Jurkat, Clone E6-1 (cell line): ENCODE measurements at regions not wholly inside any gene's neighbourhood (a gene's known extent, or its start where the extent isn't known, plus 50 kb on each side); places are given as distances from the start of the nearest gene placed in this dataset.
"Not testable (repeated sequence)": the region's sequence is repeated elsewhere in the genome, so short reads cannot be mapped to it uniquely, and the experiment has no call there.

ENCODE experiments used
- DNase-seq: peaks from one replicate; pipeline ENCODE4 v3.0.0-alpha.2; 2011; ENCODE audit warnings: low read depth, low spot score
- H3K4me3 ChIP-seq: 2 replicates; pipeline ENCODE4 v1.5.1; 2011; ENCODE audit warnings: mild to moderate bottlenecking, low read length, control low read depth, moderate library complexity

DNA sequence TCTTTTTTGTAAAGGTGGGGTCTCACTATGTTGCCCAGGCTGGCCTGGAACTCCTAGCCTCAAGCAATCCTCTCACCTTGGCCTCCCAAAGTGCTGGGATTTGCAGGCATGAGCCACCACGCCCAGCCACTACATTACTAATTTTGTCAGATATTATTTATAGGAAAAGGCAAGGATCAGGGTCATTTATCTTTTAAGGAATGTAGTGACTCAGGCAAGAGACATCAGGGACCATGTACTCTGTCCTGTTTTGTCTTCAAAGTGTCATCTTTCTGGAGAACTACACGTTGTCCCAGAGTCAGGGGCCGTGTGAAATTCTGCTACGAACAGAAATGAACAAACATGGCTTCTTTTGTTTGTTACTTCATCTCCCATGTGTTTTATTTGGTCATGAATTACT lies 105.3 kb downstream of the NPTX2 start:
- H3K4me3 ChIP-seq, result no peak overlapping the region
- DNase-seq, result no peak

DNA sequence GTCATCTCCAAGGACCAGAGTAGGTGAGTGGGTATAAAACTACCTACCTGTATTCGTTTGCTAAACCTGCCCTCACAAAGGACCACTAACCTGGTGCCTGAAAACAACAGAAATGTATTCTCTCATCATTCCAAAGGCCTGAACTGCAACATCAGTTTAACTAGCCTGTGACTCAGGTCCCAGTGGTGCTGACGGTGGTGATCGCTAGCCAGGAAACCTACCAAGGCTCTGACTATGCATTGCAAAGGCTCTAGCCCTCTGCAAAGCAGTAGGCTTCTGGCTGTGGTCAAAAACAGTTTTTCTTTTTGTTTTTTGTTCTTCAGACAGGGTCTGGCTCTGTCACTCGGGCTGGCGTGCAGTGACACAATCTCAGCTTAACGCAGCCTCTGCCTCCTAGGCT lies 107.5 kb downstream of the NPTX2 start:
- no peak for DNase-seq
- no peak overlapping the region for H3K4me3 ChIP-seq

DNA sequence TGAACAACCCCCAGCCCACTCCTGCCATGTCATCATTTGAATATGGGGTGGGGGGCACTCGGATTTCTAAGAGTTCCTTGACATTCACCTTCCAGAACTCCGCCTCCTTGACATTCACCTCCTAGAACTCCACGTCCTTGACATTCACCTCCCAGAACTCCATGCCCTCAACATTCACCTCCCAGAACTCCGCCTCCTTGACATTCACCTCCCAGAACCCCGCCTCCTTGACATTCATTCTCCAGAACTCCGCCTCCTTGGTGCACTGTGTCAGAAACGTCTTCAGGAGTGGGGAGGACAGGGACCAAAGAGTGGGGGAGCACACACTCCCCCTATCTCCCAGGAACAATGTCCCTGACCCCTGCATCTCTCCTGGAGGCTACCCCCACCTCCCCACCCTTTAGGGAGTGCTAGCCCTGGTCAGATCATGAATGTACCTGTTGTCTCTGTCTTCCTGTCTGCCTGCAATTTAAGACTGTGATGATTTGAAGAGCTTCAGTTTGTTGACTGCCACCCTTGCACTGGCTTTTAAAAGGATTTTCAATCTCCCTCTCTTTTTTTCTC lies 110.1 kb downstream of the NPTX2 start:
- DNase-seq, result no peak
- no peak overlapping the region for H3K4me3 ChIP-seq

DNA sequence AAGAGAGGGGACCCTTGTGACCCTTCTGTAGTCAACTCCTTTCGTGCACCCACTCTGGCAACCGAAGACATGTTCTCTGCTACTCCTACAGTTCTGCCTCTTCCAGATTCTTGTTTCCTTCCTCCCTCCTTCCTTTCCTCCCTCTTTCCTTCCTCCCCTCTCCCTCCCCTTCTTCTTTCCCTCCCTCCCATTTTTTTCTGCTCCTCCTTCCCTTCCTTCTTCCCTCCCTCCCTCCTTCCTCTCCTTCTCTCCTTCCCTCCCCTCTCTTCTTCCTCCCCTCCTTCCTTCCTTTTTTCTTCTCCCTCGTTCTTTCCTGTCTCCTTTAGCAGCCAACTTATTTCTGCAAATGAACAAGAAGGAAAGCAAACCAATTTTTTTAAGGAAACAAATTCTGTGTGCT lies 111.5 kb downstream of the NPTX2 start:
- DNase-seq, result no peak
- no peak overlapping the region for H3K4me3 ChIP-seq

DNA sequence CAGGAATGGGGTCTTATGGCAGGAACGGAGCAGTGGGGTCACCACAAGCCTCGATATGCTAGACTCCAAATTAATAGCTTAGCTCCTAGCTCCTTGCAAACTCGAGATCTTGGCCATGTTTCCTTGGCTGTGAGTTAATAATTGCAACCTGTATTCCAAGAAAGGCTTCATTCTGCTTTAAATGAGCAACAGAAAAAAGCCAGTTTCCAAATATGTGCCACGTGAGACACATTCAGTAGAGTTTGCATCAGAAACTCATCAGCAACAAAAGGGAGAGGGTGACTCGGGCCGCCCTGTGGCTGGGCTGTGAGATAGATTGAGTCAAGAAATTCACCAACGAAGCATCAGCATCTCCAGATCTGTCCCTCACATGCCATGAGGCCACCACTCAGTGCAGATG lies 112.0 kb downstream of the NPTX2 start:
- no peak for DNase-seq
- H3K4me3 ChIP-seq, result no peak overlapping the region

DNA sequence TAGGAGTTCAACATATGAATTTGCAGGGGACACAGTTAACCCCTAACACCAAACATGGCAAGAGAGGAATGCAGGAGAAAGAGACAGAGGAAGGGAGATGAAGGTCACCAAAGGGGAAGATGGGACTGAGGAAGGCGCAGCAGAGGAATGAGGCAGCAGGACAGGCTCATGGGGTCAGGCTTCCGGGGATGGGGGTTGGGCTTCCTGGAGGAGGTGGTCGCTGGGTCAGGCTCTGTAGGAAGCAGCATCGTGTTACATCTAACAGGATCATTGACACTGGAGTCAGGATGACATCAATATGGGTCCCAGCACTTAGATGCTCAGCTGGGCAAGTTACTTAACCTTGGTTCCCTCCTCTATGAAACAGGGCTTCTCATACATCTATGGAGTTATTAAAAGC lies 113.2 kb downstream of the NPTX2 start:
- DNase-seq, result no peak
- no peak overlapping the region for H3K4me3 ChIP-seq

DNA sequence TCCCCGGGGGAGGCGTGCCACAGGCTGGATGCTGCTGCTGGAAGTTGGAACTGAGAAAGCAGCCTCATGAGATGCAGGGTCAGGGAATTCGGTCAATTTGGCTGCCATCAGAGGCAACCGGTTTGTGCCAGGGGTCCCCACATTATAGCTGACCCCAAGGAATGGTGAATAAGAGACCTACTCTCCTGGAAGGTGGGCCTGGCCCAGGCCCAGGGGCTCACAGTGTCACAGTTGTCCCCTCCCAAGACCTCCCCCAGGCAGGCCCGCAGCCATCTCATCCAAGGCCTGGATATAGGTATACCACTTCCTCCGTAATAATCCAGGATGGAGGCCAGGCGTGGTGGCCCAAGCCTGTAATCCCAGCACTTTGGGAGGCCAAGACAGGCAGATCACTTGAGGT lies 114.6 kb downstream of the NPTX2 start:
- H3K4me3 ChIP-seq, result no peak overlapping the region
- DNase-seq, result no peak

DNA sequence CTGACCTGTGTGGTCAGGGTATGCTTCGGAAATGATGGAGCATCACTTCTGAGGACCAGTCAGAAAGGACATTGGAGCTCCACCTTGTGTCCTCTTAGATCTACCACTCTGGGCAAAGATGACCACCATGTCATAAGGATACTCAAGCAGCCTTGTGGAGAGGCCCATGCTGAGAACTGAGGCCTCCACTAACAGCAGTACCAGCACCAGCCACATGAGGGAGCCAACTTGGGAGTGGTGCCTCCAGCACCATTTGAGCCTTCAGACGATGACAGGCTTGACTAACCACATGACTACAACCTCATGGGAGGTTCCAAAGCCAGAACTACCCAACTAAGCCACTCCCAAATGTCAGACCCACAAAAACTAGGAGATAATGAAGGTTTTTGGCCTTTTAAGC lies 116.0 kb downstream of the NPTX2 start:
- DNase-seq, result peak; percentile 63
- H3K4me3 ChIP-seq, result no peak overlapping the region

DNA sequence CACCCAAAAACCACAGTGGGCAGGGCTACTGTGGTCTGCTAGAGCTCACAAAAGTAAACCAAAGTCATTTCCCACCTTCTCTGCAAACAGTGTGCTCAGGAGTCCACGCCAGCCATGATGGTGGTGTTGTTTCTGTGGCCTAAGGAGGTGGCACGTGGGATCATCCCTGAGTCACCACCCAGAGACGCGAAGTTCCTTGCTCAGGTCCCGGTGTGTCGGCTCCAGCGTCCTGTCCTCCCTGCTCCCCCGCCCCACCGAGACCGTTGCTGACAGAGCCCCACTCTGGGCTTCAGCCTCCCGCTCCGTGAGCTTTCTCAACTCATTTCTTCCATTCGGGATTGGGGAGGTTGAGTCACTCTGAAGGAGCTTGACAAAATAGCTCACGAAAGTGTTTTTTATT lies 118.7 kb downstream of the NPTX2 start:
- no peak for DNase-seq
- H3K4me3 ChIP-seq, result no peak overlapping the region

DNA sequence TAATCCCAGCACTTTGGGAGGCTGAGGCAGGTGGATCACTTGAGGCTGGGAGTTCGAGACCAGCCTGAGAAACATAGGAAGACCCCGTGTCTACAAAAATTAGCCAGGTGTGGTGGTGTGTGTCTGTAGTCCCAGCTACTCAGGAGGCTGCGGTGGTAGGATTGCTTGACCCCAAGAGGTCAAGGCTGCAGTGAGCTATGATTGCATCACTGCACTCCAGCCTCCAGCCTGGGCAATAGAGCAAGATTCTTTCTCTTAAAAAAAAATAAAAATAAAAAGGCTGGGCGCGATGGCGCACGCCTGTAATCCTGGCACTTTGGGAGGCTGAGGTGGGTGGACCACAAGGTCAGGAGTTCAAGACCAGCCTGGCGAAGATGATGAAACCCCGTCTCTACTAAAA lies 119.4 kb downstream of the NPTX2 start:
- H3K4me3 ChIP-seq, DNase-seq: not testable (repeated sequence)

DNA sequence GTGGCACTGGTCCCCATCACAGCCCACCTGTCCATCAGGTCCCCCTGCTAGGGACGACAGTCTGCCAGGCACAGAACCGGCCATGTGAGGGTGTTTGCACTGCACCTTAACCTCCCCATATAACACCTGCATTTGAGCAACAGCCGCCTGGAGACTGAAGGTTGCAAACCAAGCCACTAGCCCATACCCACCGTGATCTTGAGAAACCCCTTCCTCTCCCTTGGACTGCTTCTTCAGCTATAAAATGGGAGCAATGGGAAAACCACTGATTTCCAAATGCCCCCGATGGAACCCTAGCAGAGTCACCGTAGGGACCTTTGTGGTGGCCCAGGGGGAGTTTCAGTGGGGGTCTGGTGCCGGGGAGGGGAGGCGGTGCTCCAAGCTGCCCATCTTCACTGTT lies 120.1 kb downstream of the NPTX2 start:
- no peak for DNase-seq
- H3K4me3 ChIP-seq, result no peak overlapping the region

DNA sequence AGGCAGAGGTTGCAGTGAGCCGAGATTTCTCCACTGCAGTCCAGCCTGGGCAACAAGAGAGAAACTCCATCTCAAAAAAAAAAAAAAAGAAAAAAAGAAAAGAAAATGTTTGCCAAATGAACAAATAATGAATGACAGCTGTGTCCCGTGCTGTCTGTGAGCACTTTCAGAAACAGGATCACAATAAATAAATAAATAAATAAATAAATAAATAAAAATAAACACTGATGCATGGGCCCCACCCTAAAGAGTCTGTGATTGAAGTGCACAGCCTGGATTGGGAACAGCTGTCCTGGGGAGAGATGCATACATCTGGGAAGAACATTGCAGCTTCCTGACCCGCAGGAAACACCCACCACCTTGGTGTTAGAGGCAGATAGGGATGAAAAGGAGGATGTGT lies 123.6 kb downstream of the NPTX2 start:
- DNase-seq, result no peak
- no peak overlapping the region for H3K4me3 ChIP-seq

DNA sequence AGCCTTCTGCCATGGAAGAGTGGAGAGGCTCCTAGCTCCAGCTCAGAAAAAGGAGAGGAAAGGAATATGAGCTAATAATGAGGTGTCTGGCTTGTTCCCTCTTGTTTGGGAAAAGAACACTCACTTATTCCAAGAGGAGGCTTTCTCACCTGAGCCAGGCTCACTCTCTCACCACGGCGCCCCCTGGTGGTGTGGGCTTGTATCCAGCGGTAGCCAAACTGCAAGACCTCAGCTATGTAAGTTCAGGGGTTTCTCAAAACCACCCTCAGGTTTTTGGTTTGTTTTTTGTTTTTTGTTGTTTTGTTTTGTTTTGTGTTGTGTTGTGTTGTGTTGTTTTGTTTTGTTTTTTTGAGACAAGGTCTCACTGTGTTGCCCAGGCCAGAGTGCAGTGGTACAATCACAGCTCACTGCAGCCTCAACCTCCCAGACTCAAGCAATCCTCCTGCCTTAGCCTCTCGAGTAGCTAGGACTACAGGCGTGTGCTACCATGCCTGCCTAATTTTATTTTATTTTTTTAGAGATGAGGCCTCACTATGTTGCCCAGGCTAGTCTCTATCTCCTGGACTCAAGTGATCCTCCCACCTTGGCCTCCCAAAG lies 124.0 kb downstream of the TMEM130 start:
- peak; percentile 44 for DNase-seq
- H3K4me3 ChIP-seq, result no peak overlapping the region

DNA sequence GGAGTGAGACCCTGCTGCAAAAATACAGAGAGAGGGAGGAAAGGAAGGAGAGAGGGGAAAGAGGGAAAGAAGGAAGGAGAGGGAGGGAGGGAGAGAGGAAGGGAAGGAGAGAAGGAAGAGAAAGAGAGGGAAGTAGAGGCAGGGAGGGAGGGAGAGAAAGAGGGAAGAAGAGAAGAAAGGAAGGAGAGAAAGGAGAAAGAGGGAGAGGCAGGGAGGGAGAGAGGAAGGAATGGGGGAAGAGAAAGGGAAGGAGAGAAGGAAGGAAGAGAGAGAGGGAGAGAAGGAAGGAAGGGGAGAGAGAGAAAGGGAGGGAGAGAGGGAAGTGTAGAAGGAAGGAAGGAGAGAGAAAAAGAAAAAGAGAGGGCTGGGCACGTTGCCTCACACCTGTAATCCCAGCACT lies 121.7 kb downstream of the TMEM130 start:
- DNase-seq, result no peak

DNA sequence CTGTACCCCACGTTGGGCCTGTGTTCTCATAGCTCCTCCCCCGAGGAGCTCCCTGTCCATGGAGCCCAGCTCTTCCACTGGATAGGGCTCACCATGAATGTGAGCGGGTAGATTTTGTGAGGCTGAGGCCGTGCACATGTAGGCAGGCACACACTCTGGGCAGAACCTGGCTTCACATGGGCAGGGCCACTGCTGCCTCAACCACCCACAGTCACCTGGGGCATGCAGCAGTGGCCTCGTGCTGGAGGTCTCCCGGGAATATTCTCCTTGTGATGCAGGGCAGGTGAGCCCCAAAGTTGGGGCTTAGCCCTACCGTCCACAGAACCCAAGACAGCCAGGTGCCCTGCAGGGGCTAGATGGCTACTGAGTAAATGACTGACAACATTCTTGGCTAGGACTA lies 116.6 kb downstream of the TMEM130 start:
- H3K4me3 ChIP-seq, result no peak overlapping the region
- no peak for DNase-seq

More for the DNA sequence above, 121.7 kb downstream of the TMEM130 start:
- no peak overlapping the region for H3K4me3 ChIP-seq

DNA sequence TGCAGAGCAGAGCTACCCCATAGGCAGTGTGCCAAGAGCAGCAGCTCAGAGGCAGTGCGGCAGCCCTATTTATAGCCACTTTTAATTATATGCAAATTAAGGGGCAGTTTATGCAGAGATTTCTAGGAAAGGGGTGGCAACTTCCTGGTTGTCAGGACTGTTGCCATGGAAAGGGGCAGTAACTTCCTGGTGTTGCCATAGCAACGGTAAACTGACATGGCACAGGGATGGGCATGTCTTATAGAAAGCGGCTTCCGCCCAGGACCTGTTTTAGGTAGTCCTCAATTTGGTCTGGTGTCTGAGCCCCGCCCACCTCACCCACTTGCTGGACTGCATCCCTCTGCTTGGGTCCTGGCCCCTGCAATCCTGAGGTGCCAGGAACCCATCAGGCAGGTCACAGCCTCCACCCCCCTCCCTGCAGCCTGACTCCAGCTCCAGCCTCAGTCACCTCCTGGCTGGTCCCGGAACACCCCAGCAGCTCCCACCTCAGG lies 115.8 kb downstream of the TMEM130 start:
- no peak overlapping the region for H3K4me3 ChIP-seq
- peak; percentile 17 for DNase-seq

DNA sequence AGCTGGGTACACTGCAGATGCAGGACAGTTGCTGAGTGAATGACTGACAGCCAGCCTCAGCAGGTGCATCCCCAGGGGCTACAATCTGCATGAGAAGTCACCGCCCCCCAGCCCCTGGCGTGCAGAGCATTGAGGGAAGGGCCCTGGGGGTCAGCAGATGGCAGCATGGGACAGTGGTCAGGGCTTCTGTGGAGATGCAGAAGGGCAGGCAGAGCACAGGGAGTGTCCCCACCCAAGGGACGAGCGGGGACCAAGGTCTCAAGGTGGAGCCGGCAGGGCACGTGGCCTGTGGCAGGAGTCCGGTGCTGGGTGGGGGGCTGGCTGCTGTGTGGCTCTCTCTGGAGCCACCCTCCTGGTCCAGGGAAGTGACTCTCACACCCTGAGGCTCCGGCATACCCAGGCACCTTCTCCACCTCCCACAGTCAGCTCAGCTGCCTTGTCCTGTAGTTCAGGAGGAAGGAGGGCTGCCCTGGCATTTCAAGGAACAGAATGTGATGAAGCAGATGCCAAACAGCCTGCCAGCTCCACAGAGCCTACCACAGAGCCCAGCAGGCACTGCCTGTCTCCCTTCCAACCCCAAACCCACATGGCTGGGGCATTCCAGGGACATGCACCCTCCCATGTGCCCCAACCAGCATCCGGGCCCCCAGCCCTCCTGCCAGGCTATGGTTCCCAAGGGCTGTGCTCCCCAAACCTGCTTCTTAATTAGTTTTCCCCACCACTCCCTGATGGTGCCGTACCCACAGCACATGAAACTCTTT lies 114.5 kb downstream of the TMEM130 start:
- no peak overlapping the region for H3K4me3 ChIP-seq
- no peak for DNase-seq

DNA sequence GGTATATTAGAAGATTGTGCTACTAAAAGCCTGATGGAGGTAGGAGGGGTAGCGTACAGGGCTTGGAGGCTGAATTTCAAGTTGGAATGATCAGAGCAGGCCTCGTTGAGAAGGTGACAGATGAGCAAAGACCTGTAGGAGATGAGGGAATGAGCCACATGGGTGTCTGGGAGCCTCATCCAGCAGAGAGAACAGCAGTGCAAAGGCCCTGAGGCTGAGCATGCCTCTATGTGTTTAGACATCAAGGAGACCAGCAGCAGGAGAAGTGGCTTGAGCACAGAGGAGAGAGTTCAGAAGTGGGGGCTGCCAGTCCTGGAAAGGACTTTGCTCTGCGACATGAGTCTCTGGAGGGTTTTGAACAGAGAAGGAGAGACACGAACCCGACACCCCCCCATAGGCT lies 111.7 kb downstream of the TMEM130 start:
- no peak for DNase-seq
- H3K4me3 ChIP-seq, result no peak overlapping the region

DNA sequence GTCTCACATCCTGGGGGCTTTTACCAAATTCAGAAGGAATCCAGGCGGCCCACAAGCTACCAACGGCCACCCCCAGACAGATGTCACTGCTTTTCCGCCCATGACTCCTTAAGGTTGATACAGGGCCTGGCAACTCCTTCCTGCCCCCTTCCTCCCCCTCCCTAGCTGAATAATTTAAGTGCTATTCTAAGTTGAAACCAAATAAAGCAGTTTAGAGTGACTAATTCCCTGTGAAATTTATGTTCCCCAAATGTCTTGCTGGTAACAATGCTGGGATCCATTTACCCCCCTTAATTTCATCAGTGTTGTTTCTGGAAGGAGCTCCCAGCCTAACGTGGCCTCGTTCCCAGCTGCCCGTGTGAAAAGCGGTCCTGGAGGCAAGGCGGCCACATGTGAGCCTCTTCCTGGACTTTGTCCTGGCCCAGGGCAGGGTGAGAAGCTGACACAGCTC lies 109.6 kb downstream of the TMEM130 start:
- no peak for DNase-seq
- no peak overlapping the region for H3K4me3 ChIP-seq

DNA sequence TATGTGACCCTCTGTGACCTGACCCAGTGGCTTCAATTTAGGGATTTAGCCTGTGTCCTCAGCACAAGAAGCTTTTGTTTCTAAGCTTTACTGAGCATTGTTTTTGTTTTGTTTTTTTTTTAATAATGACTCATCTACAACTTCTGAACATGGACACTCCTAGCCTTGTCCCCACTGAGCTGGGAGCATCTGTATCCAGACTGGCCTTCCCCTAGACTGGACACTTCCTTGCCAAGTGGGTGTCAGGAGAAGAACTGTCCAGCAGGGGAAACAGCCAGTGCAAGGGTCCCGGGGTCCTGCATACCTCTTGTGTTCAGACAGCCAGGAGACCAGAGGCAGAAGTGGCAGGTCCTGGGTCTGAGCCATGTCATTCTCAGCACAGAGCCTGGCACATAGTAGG lies 108.6 kb downstream of the TMEM130 start:
- H3K4me3 ChIP-seq, result no peak overlapping the region
- no peak for DNase-seq

DNA sequence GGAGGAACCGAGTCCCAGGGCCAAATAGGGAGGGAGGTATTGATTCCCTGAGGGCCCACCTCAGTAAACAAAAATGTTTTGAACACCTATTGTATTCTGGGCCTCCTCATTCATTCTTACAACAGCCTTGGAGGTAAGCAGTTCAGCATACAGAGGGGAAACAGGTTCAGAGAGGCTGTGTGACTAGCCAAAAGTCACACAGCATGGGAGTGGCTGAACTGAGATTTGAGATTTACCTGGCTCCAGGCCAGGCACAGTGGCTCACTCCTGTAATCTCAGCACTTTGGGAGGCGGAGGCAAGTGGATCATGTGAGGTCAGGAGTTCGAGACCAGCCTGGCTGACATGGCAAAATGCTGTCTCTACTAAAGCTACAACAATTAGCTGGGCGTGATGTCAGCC lies 107.2 kb downstream of the TMEM130 start:
- no peak overlapping the region for H3K4me3 ChIP-seq
- no peak for DNase-seq
